HG03354 (cell line): ENCODE measurements at regions not wholly inside any gene's neighbourhood (a gene's known extent, or its start where the extent isn't known, plus 50 kb on each side); places are given as distances from the start of the nearest gene placed in this dataset.
"Not testable (repeated sequence)": the region's sequence is repeated elsewhere in the genome, so short reads cannot be mapped to it uniquely, and the experiment has no call there.

Source experiments
- ATAC-seq: cut with Tn5 transposase; IDR thresholded peaks from one replicate; pipeline ENCODE4 v1.9.1; 2021; ENCODE audit warnings: mild to moderate bottlenecking; ENCODE audit not compliant: unreplicated experiment, poor library complexity, severe bottlenecking

GRCh38 chr2:105545730-105546627, 147.1 kb upstream of the FHL2 start:
- peak; percentile 76 for ATAC-seq

- no peak for ATAC-seq
These were observed 145.9 kb upstream of the FHL2 start for GRCh38 chr2:105544591-105545377.

GRCh38 chr2:105541189-105542050, 142.6 kb upstream of the FHL2 start:
- no peak for ATAC-seq

- ATAC-seq: no peak
These were observed 141.8 kb upstream of the FHL2 start for GRCh38 chr2:105540642-105541041.

GRCh38 chr2:105539331-105539730, 140.5 kb upstream of the FHL2 start:
- no peak for ATAC-seq

- no peak for ATAC-seq
These were observed 140.0 kb upstream of the FHL2 start for GRCh38 chr2:105538840-105539239.

GRCh38 chr2:105537920-105538319, 139.1 kb upstream of the FHL2 start:
- no peak for ATAC-seq

GRCh38 chr2:105537466-105537865, 138.6 kb upstream of the FHL2 start:
- ATAC-seq: no peak

GRCh38 chr2:105536175-105536574, 137.3 kb upstream of the FHL2 start:
- ATAC-seq: no peak

- not testable (repeated sequence) for ATAC-seq
These were observed 130.4 kb upstream of the FHL2 start for GRCh38 chr2:105529258-105529657.

GRCh38 chr2:105526000-105526925, 127.4 kb upstream of the FHL2 start:
- no peak for ATAC-seq

GRCh38 chr2:105525201-105525600, 126.3 kb upstream of the FHL2 start:
- ATAC-seq: no peak

GRCh38 chr2:105522645-105523044, 123.8 kb upstream of the FHL2 start:
- no peak for ATAC-seq

- ATAC-seq: no peak
These were observed 122.8 kb upstream of the FHL2 start for GRCh38 chr2:105521616-105522015.

GRCh38 chr2:105521176-105521575, 122.3 kb upstream of the FHL2 start:
- ATAC-seq: no peak

- no peak for ATAC-seq
These were observed 120.7 kb upstream of the FHL2 start for GRCh38 chr2:105519516-105519915.

GRCh38 chr2:105518897-105519296, 120.0 kb upstream of the FHL2 start:
- no peak for ATAC-seq

GRCh38 chr2:105517814-105518705, 119.2 kb upstream of the FHL2 start:
- no peak for ATAC-seq
